Small intestine (tissue), 7 donors: ENCODE measurements at regions not wholly inside any gene's neighbourhood (a gene's known extent, or its start where the extent isn't known, plus 50 kb on each side); places are given as distances from the start of the nearest gene placed in this dataset.
"Not testable (repeated sequence)": the region's sequence is repeated elsewhere in the genome, so short reads cannot be mapped to it uniquely, and the experiment has no call there.

Experiments
- DNase-seq, 2 donors: peaks; one replicate each; pipeline versions ENCODE4 v3.0.0 to v3.0.0-alpha.2; 2013
- FAIRE-seq: peaks from 2 replicates; lab custom pipeline; 2012; peaks lifted over from hg19 to GRCh38; lab: Jason Lieb, UNC
- H3K27ac ChIP-seq, 3 donors: one replicate each; pipeline ENCODE4 v1.5.1; 2013; ENCODE audit warnings: low read length in 2 of 3, mild to moderate bottlenecking in 2 of 3, control low read depth in 1 of 3, inconsistent platforms in 1 of 3, low read depth in 1 of 3, moderate library complexity in 1 of 3
- H3K27me3 ChIP-seq, 3 donors: one replicate each; pipeline ENCODE4 v1.6.1; 2013; ENCODE audit warnings: low read length in 3 of 3, inconsistent platforms in 1 of 3; ENCODE audit not compliant: control insufficient read depth in 3 of 3, insufficient read depth in 3 of 3
- H3K36me3 ChIP-seq, 3 donors: one replicate each; pipeline ENCODE4 v1.6.1; 2013; ENCODE audit warnings: low read length in 3 of 3, inconsistent platforms in 1 of 3, low read depth in 1 of 3, mild to moderate bottlenecking in 1 of 3, moderate library complexity in 1 of 3; ENCODE audit not compliant: control insufficient read depth in 3 of 3, insufficient read depth in 2 of 3
- H3K4me1 ChIP-seq, 3 donors: one replicate each; pipeline ENCODE4 v1.6.1; 2013; ENCODE audit warnings: low read length in 2 of 3, inconsistent platforms in 1 of 3, low read depth in 1 of 3, mild to moderate bottlenecking in 1 of 3, moderate library complexity in 1 of 3; ENCODE audit not compliant: control insufficient read depth in 3 of 3, insufficient read depth in 2 of 3
- H3K4me3 ChIP-seq, 3 donors: one replicate each; pipeline ENCODE4 v1.5.1; 2013; ENCODE audit warnings: low read length in 3 of 3, control low read depth in 1 of 3, inconsistent platforms in 1 of 3, low read depth in 1 of 3, mild to moderate bottlenecking in 1 of 3, moderate library complexity in 1 of 3
- H3K9me3 ChIP-seq, 2 donors: one replicate each; pipeline ENCODE4 v1.6.1; 2013; ENCODE audit warnings: low read depth in 1 of 2, low read length in 1 of 2; ENCODE audit not compliant: control insufficient read depth in 2 of 2, insufficient read depth in 1 of 2
- WGBS, 3 donors: extraction: QIAGEN DNeasy Blood & Tissue Kit; methylation state at CpG; one replicate each; pipeline ENCODE4 v1.1.7; 2013; 5-methylcytosine and 5-hydroxymethylcytosine counted together
- donor health status: healthy with polysubstance abuse.
- donor health status: control.
- donor health status: control.
- donor health status: Bipolar disorder and iron deficiency.
- donor health status: healthy.

DNA sequence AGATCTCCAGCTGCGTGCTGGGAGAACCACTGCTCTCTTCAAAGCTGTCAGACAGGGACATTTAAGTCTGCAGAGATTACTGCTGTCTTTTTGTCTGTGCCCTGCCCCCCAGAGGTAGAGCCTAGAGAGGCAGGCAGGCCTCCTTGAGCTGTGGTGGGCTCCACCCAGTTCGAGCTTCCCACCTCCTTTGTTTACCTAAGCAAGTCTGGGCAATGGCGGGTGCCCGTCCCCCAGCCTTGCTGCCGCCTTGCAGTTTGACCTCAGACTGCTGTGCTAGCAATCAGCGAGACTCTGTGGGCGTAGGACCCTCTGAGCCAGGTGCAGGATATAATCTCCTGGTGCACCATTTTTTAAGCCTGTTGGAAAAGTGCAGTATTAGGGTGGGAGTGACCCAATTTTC is 128.6 kb downstream of the ACTR3 start:
- WGBS, 3 donors = 83 to 91% (median 85%) methylated on average over 6 to 7 of the region's 7 CpGs
- not testable (repeated sequence) for H3K9me3 ChIP-seq, H3K36me3 ChIP-seq, H3K27me3 ChIP-seq, FAIRE-seq, DNase-seq, H3K27ac ChIP-seq, H3K4me1 ChIP-seq, H3K4me3 ChIP-seq

DNA sequence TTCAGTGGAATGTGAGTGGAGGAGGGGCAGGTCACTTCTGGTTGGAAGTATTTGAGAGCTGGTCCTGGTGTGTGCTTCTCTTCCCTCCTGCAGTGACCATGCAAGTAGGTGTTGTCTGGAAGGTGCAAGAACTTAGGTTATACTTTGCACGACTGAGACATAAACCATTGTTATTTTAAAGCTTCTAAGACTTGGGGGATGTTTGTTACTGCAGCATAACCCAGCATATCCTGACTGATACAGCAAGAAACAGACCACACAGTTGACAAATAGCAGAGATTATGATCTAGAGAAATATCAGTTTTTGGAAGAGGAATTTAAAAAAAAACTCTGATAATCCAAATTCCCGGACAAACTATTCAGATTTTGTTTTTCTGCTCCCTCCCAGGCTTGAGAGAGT is 130.8 kb downstream of the ACTR3 start:
- FAIRE-seq (no peak), DNase-seq (no peak)
- Histone ChIP-seq H3K36me3 (no peaks in the 10 kb centered on the region), H3K27ac (no peak overlapping the region), H3K4me3 (no peak overlapping the region), H3K9me3 (peaks cover 0 to 6% of the 10 kb centered on the region in 2 donors), H3K4me1 (no peaks in the 10 kb centered on the region), H3K27me3 (no peaks in the 10 kb centered on the region)
- WGBS, 3 donors = 59 to 88% (median 81%) methylated on average over 2 of the region's 2 CpGs

DNA sequence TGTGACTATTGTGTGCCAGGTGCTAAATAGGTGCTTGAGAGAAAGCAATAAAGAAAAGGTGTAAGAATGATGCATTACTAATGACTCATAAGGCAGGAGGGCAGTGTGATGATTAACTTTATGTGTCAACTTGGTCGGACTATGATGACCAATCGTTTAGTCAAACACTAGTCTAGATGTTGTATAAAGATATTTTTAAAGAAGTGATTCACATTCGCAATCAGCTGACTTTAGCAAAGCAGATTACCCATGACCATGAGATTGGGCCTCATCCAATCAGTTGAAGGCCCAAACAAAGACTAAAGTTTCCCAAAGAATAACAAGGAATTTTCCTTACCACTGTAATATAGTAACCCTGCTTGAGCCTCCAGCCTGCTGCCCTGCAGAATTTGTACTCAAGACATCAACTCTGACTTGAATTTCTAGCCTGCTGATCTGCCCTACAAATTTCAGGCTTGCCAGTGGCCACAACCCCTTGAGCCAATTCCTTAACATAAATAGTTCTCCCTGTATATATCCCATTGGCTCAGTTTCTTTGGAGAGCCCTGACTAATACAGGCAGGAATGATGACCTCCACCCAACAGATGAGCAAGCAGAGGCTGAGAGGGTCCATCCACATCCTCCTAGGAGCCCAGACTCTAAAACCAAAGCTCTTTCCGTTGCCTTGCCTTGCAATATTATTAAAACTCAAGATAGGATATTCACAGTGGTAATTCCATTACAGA is 132.6 kb downstream of the ACTR3 start:
- no peaks in the 10 kb centered on the region for H3K27me3 ChIP-seq
- no peaks in the 10 kb centered on the region for H3K4me1 ChIP-seq
- WGBS, 3 donors = 35 to 70% (median 52%) methylated on average over 4 of the region's 4 CpGs
- no peaks in the 10 kb centered on the region for H3K36me3 ChIP-seq
- H3K27ac ChIP-seq = no peak overlapping the region
- FAIRE-seq (peak; percentile 76), DNase-seq (peak; percentile 52 to 79)
- H3K4me3 ChIP-seq = no peak overlapping the region
- peaks cover 0 to 6% of the 10 kb centered on the region in 2 donors for H3K9me3 ChIP-seq

DNA sequence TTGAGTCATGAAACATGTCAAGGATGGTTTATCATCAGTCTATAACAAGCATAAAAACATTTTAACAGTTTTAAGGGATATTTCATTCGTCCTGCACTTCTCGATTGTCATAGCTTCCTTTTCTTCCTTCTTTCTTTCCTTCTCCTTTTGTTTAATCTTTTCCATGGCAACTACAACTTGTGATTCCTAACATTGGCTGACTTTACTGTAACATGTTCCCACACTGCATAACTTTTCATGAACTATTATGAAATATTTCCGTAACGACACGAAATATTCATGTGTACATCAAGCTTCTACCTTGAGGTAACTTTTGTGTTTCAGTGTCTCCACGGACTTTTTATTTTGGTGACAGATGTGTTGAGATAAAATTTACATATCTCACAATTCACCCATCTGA is 134.4 kb downstream of the ACTR3 start:
- no peaks in the 10 kb centered on the region for H3K36me3 ChIP-seq
- no peak overlapping the region for H3K27ac ChIP-seq
- no peak for DNase-seq
- WGBS, 3 donors = 85 to 91% (median 90%) methylated on average over 6 of the region's 6 CpGs
- no peak overlapping the region for H3K4me3 ChIP-seq
- H3K27me3 ChIP-seq = no peaks in the 10 kb centered on the region
- FAIRE-seq = no peak
- no peaks in the 10 kb centered on the region for H3K4me1 ChIP-seq
- peaks cover 0 to 6% of the 10 kb centered on the region in 2 donors for H3K9me3 ChIP-seq

DNA sequence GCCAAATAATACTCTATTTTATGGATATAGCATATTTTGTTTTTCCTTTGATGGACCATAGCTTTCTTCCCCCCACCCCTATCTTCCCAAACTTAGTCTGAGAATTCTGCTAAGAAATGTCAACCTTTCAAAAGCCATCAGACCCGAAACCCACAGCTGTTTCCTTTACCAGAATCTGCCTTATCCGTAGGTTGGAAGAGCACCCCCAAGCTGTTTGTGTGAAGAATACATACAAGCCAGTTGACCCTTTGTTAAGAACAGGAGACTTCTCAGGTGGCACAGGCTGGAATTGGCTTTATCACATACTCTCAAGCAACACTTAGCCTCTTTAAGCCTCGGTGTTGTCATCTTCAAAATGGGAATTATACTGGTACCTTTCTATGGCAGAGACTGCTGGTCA is 135.1 kb downstream of the ACTR3 start:
- WGBS, 3 donors = 77 to 95% (median 79%) methylated on average over 3 of the region's 3 CpGs
- H3K27ac ChIP-seq = no peak overlapping the region
- FAIRE-seq = no peak

DNA sequence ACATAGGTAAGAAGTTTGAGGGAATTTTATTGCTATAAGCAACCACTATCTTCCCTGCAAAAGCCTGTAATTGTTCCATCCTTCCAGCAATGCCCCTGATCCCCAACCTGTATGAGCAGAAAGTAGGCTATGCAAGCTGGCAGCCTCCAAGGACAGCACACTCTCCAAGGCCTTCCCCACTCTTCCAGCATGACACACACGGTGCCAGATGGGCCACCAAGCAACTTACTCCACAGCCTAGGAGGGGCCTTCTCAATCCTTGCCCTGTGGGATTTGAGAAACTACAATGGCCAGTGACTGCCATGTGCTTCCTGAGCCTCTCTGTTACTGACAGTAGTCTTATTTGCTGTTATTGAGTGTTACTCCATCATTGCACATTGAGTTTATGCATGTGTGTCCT is 137.5 kb downstream of the ACTR3 start:
- Histone ChIP-seq H3K4me3 (no peak overlapping the region), H3K9me3 (peaks cover 0 to 3% of the 10 kb centered on the region in 2 donors), H3K27me3 (no peaks in the 10 kb centered on the region), H3K27ac (no peak overlapping the region), H3K36me3 (no peaks in the 10 kb centered on the region), H3K4me1 (no peaks in the 10 kb centered on the region)
- DNase-seq (no peak), FAIRE-seq (no peak)
- 76 to 87% (median 81%) methylated on average over 1 of the region's 1 CpG for WGBS, 3 donors

More for the DNA sequence above, 135.1 kb downstream of the ACTR3 start:
- H3K9me3 ChIP-seq = peaks cover 0 to 6% of the 10 kb centered on the region in 2 donors
- no peaks in the 10 kb centered on the region for H3K36me3 ChIP-seq
- H3K4me1 ChIP-seq = no peaks in the 10 kb centered on the region
- DNase-seq = no peak
- no peak overlapping the region for H3K4me3 ChIP-seq
- no peaks in the 10 kb centered on the region for H3K27me3 ChIP-seq

DNA sequence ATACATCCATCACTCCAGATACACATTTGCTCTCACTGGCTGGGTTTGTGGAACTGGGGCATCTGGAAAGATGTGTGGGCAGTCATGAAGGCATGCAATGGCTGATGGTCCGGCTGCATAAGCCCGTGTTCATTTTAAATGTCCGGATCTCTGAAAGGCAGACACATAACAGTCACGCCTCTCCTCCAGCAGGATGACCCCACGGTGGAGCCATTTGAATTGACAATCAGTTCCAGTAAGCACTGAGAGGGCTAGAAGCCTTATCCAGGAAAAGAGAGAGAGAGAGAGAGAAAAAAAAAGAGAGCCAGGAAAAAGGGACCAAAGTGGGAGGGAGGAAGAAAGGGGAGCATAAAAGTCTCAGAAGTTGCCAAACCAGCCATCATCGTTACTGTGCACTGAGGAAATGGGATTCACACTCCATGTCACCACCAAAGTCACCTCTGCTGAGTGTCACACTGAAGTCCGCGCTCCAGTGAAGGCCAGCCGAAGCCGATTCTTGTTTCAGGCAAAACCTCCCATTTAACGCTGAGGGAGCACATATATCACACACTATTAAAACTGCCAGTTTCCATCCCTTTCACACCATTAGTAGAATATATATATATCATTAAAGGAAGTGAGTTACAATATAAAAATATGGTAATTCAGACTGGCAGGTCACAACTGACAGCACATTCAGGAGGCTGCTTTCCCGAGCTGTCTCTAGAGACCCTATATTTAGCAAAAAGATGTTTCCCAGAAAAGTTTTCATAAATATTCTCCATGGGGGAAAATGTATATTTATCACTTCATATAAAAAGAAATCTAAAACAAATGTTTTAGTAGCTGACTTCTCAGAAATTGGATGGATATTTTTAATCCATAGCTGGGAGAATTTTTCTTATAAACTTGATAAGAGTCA is 142.0 kb downstream of the ACTR3 start:
- no peak overlapping the region for H3K4me3 ChIP-seq
- no peaks in the 10 kb centered on the region for H3K4me1 ChIP-seq
- DNase-seq (no peak), FAIRE-seq (no peak)
- peaks cover 0 to 2% (median 0%) of the 10 kb centered on the region in 3 donors for H3K27me3 ChIP-seq
- H3K36me3 ChIP-seq = no peaks in the 10 kb centered on the region
- no peaks in the 10 kb centered on the region for H3K9me3 ChIP-seq
- 82 to 88% (median 86%) methylated on average over 12 of the region's 12 CpGs for WGBS, 3 donors
- no peak overlapping the region for H3K27ac ChIP-seq

DNA sequence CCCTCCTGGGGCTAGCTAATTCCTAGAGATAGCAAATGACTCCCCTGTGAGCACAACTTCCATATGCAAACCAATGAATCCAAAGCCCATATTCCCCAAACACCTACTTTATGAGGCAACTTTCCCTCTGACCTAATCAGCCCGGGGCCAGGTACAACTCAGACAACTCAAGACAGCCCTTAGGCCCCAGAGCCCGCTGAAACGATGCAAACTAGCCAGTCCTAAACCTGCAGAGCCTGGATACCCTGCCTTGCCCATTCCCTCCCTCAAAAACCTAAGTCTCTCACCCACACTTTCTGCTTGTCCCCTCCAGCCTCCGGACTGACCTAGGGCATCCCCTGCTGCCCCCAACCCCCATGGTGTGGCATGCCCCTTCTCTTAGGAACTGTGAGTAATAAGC is 142.8 kb downstream of the ACTR3 start:
- Histone ChIP-seq H3K36me3 (no peaks in the 10 kb centered on the region), H3K9me3 (no peaks in the 10 kb centered on the region), H3K4me1 (no peaks in the 10 kb centered on the region), H3K27ac (no peak overlapping the region), H3K27me3 (peaks cover 0 to 2% (median 0%) of the 10 kb centered on the region in 3 donors), H3K4me3 (no peak overlapping the region)
- WGBS, 3 donors = 61 to 71% (median 68%) methylated on average over 4 of the region's 4 CpGs
- DNase-seq (no peak), FAIRE-seq (no peak)
